HT1080 (cell line): ENCODE measurements at regions not wholly inside any gene's neighbourhood (a gene's known extent, or its start where the extent isn't known, plus 50 kb on each side); places are given as distances from the start of the nearest gene placed in this dataset.
A peak's percentile ranks its signal among the peaks of the same experiment; 100 is the strongest.
"Not testable (repeated sequence)": the region's sequence is repeated elsewhere in the genome, so short reads cannot be mapped to it uniquely, and the experiment has no call there.

Experiments
- DNase-seq: peaks from one replicate; pipeline ENCODE4 v3.0.0-alpha.2; 2015; ENCODE audit warnings: low read depth

- no peak for DNase-seq
These were observed 159.8 kb upstream of the TMEM260 start for GRCh38 chr14:56419750-56420149.

- DNase-seq = no peak
These were observed 157.4 kb upstream of the TMEM260 start for GRCh38 chr14:56422221-56422620.

- peak; percentile 43 for DNase-seq
These were observed 156.8 kb upstream of the TMEM260 start for GRCh38 chr14:56422703-56423213.

- DNase-seq = peak; percentile 1
These were observed 156.1 kb upstream of the TMEM260 start for GRCh38 chr14:56423544-56423943.

GRCh38 chr14:56431013-56431412 is 148.6 kb upstream of the TMEM260 start:
- DNase-seq = no peak

GRCh38 chr14:56449670-56450213 is 129.9 kb upstream of the TMEM260 start:
- DNase-seq = no peak

GRCh38 chr14:56452940-56453339 is 126.7 kb upstream of the TMEM260 start:
- no peak for DNase-seq

- DNase-seq = not testable (repeated sequence)
These were observed 124.9 kb upstream of the TMEM260 start for GRCh38 chr14:56454680-56455079.

- DNase-seq = no peak
These were observed 119.1 kb upstream of the TMEM260 start for GRCh38 chr14:56460469-56460868.

- no peak for DNase-seq
These were observed 118.0 kb upstream of the TMEM260 start for GRCh38 chr14:56461276-56462275.

GRCh38 chr14:56463271-56463890 is 116.2 kb upstream of the TMEM260 start:
- no peak for DNase-seq

GRCh38 chr14:56471056-56471455 is 108.5 kb upstream of the TMEM260 start:
- no peak for DNase-seq

- DNase-seq = peak; percentile 29
These were observed 105.1 kb upstream of the TMEM260 start for GRCh38 chr14:56474419-56475022.

- peak; percentile 10 for DNase-seq
These were observed 97.2 kb upstream of the TMEM260 start for GRCh38 chr14:56482310-56482911.

GRCh38 chr14:56487090-56487667 is 92.4 kb upstream of the TMEM260 start:
- no peak for DNase-seq

- DNase-seq = no peak
These were observed 91.8 kb upstream of the TMEM260 start for GRCh38 chr14:56487761-56488160.

GRCh38 chr14:56488306-56488705 is 91.3 kb upstream of the TMEM260 start:
- DNase-seq = no peak

GRCh38 chr14:56490379-56490778 is 89.2 kb upstream of the TMEM260 start:
- no peak for DNase-seq

- DNase-seq = peak; percentile 55
These were observed 88.0 kb upstream of the TMEM260 start for GRCh38 chr14:56491299-56492285.

- no peak for DNase-seq
These were observed 85.4 kb upstream of the TMEM260 start for GRCh38 chr14:56494167-56494566.
